Endodermal cell (in vitro differentiated cells): ENCODE measurements at regions not wholly inside any gene's neighbourhood (a gene's known extent, or its start where the extent isn't known, plus 50 kb on each side); places are given as distances from the start of the nearest gene placed in this dataset.

ENCODE experiments used
- DNase-seq: peaks from one replicate; pipeline ENCODE4 v3.0.0-alpha.2; 2017
- H3K27ac ChIP-seq: 2 replicates; pipeline ENCODE4 v1.5.1; 2013; ENCODE audit warnings: mild to moderate bottlenecking, low read depth, low read length, moderate library complexity
- H3K27me3 ChIP-seq: 2 replicates; pipeline ENCODE4 v1.6.1; 2013; ENCODE audit warnings: mild to moderate bottlenecking, low read length, moderate library complexity; ENCODE audit not compliant: insufficient read depth, control insufficient read depth, poor library complexity, severe bottlenecking
- H3K36me3 ChIP-seq: 2 replicates; pipeline ENCODE4 v1.7.0; 2013; ENCODE audit warnings: mild to moderate bottlenecking, low read length, moderate library complexity; ENCODE audit not compliant: control insufficient read depth, insufficient read depth
- H3K4me1 ChIP-seq: one replicate; pipeline ENCODE4 v1.7.0; 2013; ENCODE audit warnings: low read length; ENCODE audit not compliant: control insufficient read depth, insufficient read depth
- H3K4me3 ChIP-seq: 2 replicates; pipeline ENCODE4 v1.5.1; 2013; ENCODE audit warnings: mild to moderate bottlenecking, low read length, moderate library complexity
- H3K9ac ChIP-seq: 2 replicates; pipeline ENCODE4 v1.6.1; 2013; ENCODE audit warnings: mild to moderate bottlenecking, low read length, moderate library complexity; ENCODE audit not compliant: poor library complexity, severe bottlenecking; ENCODE audit errors: extremely low read depth
- H3K9me3 ChIP-seq: 2 replicates; pipeline ENCODE4 v1.6.1; 2013; ENCODE audit warnings: mild to moderate bottlenecking, low read length, moderate library complexity; ENCODE audit not compliant: control insufficient read depth
- H3K27ac Mint-ChIP-seq: 2 replicates; pipeline ENCODE4 v1.8.0; 2020; ENCODE audit warnings: mixed read lengths
- H3K27me3 Mint-ChIP-seq: 2 replicates; pipeline ENCODE4 v1.8.0; 2021; ENCODE audit warnings: mild to moderate bottlenecking, mixed read lengths; ENCODE audit not compliant: insufficient read depth
- H3K36me3 Mint-ChIP-seq: 2 replicates; pipeline ENCODE4 v1.8.0; 2020; ENCODE audit warnings: low read depth, mixed read lengths
- H3K4me1 Mint-ChIP-seq: 2 replicates; pipeline ENCODE4 v1.8.0; 2020; ENCODE audit warnings: mixed read lengths
- H3K4me3 Mint-ChIP-seq: 2 replicates; pipeline ENCODE4 v1.8.0; 2020; ENCODE audit warnings: mild to moderate bottlenecking, moderate library complexity, mixed read lengths
- H3K9me3 Mint-ChIP-seq: 2 replicates; pipeline ENCODE4 v1.8.0; 2020; ENCODE audit warnings: mild to moderate bottlenecking, mixed read lengths
- WGBS, 2 experiments: methylation state at CpG; one replicate each; pipeline versions ENCODE4 v1.1.5 to v1.1.7; 2013; ENCODE audit warnings: missing lambda C conversion rate in 2 of 2, mixed read lengths in 1 of 2; ENCODE audit not compliant: insufficient coverage in 1 of 2, insufficient read length in 1 of 2; 5-methylcytosine and 5-hydroxymethylcytosine counted together
- TF ChIP-seq, protein P1 (sequence below): fragments of 200-600 bp; sonication (generic); conservative IDR thresholded peaks from 2 replicates; pipeline ENCODE4 v1.5.0; 2021; ENCODE audit warnings: antibody characterized with exemption, mild to moderate bottlenecking

DNA sequence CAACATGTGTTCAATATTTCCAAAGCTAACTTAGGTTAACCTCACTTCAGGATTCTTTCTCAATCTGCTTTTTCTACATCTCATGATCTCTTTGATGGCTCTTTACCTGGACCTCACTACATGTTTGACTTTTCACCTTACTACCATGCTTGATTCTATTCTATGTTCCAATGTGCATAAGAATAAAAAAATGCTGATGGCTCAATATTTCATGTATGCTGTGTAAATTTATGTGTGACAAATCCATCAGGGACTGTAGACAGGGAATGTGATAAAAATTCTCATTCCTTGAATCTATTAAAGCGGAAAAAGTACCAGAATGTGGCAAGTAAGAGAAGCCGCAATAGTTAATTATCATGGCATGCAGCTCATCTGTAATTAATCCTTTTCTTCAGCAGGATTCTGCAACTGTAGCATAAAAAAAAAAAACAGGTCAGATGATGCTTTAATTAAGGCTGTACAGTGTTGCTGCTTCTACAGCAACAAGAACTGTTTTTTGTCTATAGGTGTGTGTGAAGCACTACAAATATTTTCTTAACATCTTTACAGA lies 276.9 kb upstream of the PRKD1 start:
- Mint-ChIP-seq H3K4me3 (no peak overlapping the region), H3K27ac (no peak overlapping the region), H3K36me3 (no peaks in the 10 kb centered on the region), H3K4me1 (no peaks in the 10 kb centered on the region), H3K9me3 (no peaks in the 10 kb centered on the region), H3K27me3 (no peaks in the 10 kb centered on the region)
- Histone ChIP-seq H3K27me3 (no peaks in the 10 kb centered on the region), H3K4me3 (no peak overlapping the region), H3K4me1 (no peaks in the 10 kb centered on the region), H3K27ac (no peak overlapping the region), H3K9ac (no peak overlapping the region), H3K9me3 (no peaks in the 10 kb centered on the region), H3K36me3 (no peaks in the 10 kb centered on the region)
- DNase-seq: no peak
- TF ChIP-seq, protein P1, sequence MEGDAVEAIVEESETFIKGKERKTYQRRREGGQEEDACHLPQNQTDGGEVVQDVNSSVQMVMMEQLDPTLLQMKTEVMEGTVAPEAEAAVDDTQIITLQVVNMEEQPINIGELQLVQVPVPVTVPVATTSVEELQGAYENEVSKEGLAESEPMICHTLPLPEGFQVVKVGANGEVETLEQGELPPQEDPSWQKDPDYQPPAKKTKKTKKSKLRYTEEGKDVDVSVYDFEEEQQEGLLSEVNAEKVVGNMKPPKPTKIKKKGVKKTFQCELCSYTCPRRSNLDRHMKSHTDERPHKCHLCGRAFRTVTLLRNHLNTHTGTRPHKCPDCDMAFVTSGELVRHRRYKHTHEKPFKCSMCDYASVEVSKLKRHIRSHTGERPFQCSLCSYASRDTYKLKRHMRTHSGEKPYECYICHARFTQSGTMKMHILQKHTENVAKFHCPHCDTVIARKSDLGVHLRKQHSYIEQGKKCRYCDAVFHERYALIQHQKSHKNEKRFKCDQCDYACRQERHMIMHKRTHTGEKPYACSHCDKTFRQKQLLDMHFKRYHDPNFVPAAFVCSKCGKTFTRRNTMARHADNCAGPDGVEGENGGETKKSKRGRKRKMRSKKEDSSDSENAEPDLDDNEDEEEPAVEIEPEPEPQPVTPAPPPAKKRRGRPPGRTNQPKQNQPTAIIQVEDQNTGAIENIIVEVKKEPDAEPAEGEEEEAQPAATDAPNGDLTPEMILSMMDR: no peak
- WGBS, 2 experiments: 94 to 97% methylated on average over 2 of the region's 2 CpGs

DNA sequence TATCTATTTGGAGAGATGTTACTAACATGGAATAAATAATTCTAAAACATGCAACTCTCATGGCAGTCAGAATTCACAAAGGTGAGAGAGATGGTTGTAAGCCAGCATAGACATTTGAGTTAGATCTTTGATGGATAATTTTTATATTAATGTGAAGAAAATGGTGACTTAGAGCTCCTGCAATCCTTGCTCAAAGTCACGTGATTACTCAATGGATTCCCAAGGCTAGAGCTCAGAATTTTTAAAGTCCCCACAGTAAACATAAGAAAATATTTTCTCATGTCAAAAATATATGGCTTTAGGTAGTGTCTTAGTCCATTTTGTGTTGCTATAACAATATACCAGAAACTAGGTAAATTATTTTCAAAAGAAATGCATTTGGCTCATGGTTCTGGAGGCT lies 281.5 kb upstream of the PRKD1 start:
- H3K4me3 ChIP-seq: no peak overlapping the region
- no peak overlapping the region for H3K27ac Mint-ChIP-seq
- no peaks in the 10 kb centered on the region for H3K36me3 ChIP-seq
- no peaks in the 10 kb centered on the region for H3K9me3 ChIP-seq
- no peaks in the 10 kb centered on the region for H3K36me3 Mint-ChIP-seq
- H3K4me1 Mint-ChIP-seq: no peaks in the 10 kb centered on the region
- H3K4me1 ChIP-seq: no peaks in the 10 kb centered on the region
- DNase-seq: no peak
- no peak overlapping the region for H3K4me3 Mint-ChIP-seq
- no peaks in the 10 kb centered on the region for H3K27me3 ChIP-seq
- H3K9ac ChIP-seq: no peak overlapping the region
- H3K27me3 Mint-ChIP-seq: no peaks in the 10 kb centered on the region
- H3K9me3 Mint-ChIP-seq: no peaks in the 10 kb centered on the region
- WGBS, 2 experiments: 83% methylated on average over 1 of the region's 1 CpG; no CpG with 5 or more reads in 1 of the 2 experiments
- H3K27ac ChIP-seq: no peak overlapping the region
- TF ChIP-seq, protein P1: no peak

DNA sequence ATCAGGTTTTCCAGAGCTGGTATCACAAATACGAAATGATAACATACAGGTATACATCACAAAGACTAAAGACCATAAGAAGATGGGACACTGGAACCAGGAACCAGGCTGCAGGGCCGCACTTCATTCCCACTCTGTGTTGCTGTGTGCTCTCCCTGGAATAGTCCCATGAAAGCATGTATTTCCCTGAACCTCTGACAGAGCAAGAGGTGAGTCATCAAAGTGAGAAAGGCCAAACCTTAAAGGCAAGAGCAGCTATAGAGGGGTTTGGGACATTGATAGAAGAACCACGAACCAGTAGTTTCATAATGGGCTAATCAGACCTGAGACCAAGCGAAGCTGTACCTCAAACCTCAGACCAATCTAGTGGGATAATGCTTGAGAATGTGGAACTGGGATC lies 283.0 kb upstream of the PRKD1 start:
- Mint-ChIP-seq H3K36me3 (no peaks in the 10 kb centered on the region), H3K4me1 (no peaks in the 10 kb centered on the region), H3K4me3 (no peak overlapping the region), H3K27me3 (no peaks in the 10 kb centered on the region), H3K27ac (no peak overlapping the region), H3K9me3 (no peaks in the 10 kb centered on the region)
- no peak overlapping the region for H3K9ac ChIP-seq
- no peaks in the 10 kb centered on the region for H3K9me3 ChIP-seq
- no peaks in the 10 kb centered on the region for H3K27me3 ChIP-seq
- H3K4me1 ChIP-seq: no peaks in the 10 kb centered on the region
- H3K27ac ChIP-seq: no peak overlapping the region
- 80 to 89% methylated on average over 1 to 3 of the region's 4 CpGs for WGBS, 2 experiments
- DNase-seq: no peak
- no peak overlapping the region for H3K4me3 ChIP-seq
- no peaks in the 10 kb centered on the region for H3K36me3 ChIP-seq
- TF ChIP-seq, protein P1: no peak
